ENCODE measurements at regions not wholly inside any gene's neighbourhood (a gene's known extent, or its start where the extent isn't known, plus 50 kb on each side); places are given as distances from the start of the nearest gene placed in this dataset.

- no peak for TF ChIP-seq POLR2AphosphoS5 (IDR thresholded peaks at IDR 0.05)
- TF ChIP-seq, protein P1, sequence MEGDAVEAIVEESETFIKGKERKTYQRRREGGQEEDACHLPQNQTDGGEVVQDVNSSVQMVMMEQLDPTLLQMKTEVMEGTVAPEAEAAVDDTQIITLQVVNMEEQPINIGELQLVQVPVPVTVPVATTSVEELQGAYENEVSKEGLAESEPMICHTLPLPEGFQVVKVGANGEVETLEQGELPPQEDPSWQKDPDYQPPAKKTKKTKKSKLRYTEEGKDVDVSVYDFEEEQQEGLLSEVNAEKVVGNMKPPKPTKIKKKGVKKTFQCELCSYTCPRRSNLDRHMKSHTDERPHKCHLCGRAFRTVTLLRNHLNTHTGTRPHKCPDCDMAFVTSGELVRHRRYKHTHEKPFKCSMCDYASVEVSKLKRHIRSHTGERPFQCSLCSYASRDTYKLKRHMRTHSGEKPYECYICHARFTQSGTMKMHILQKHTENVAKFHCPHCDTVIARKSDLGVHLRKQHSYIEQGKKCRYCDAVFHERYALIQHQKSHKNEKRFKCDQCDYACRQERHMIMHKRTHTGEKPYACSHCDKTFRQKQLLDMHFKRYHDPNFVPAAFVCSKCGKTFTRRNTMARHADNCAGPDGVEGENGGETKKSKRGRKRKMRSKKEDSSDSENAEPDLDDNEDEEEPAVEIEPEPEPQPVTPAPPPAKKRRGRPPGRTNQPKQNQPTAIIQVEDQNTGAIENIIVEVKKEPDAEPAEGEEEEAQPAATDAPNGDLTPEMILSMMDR (IDR thresholded peaks at IDR 0.05) = no peak
- TF ChIP-seq POLR2A (IDR thresholded peaks at IDR 0.05) = no peak
Observed at GRCh38 chr2:8154936-8155335, 526.9 kb upstream of the ID2 start.
